ENCODE measurements at regions not wholly inside any gene's neighbourhood (a gene's known extent, or its start where the extent isn't known, plus 50 kb on each side); places are given as distances from the start of the nearest gene placed in this dataset.

DNA sequence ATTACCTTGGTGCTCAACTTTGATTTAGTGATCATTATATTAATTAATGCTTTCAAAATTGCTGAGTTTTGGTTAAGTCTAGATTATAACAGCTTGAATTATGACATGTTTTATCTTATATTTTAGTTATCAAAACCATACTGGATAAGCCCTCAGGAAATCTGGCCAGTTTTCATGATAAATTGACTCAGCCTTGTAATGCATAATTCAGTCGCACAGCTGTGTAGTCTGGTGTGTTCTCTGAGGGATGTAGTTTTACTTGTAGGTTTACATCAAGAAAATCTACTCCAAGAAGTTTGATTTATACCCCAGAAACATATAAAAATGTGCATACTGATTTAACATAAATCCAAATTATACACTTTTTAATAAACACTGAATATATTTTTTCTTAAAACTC, 477.5 kb downstream of the SPRY1 start:
- Histone ChIP-seq H3K27me3 (ENCODE audit: insufficient read depth) (no peaks in the 10 kb centered on the region), H3F3A (replicated peaks; ENCODE audit: insufficient read depth) (no peaks in the 10 kb centered on the region), H3K27ac (ENCODE audit: low read depth in 2 of 2, low read length in 1 of 2) (peak overlapping the region in 1 of 2 experiments; percentile 43; a peak in 1 of 4 replicates), H3K9ac (no peak overlapping the region), H3K4me2 (no peak overlapping the region), H2AFZ (ENCODE audit: low read depth) (no peak overlapping the region), H3K36me3 (replicated peaks in 1 of 2; ENCODE audit: control insufficient read depth in 1 of 2, insufficient read depth in 2 of 2, low read length in 1 of 2) (no peaks in the 10 kb centered on the region), H3K4me1 (ENCODE audit: control insufficient read depth in 1 of 2, insufficient read depth in 2 of 2, low read depth in 1 of 2, low read length in 1 of 2) (peaks cover 0 to 2% of the 10 kb centered on the region in 2 experiments; a peak in 1 of 4 replicates), H4K20me1 (ENCODE audit: insufficient read depth) (no peaks in the 10 kb centered on the region), H3K9me2 (no peaks in the 10 kb centered on the region), H3K9me3 (no peaks in the 10 kb centered on the region), H3K4me3 (ENCODE audit: low read depth in 2 of 2, low read length in 1 of 2) (no peak overlapping the region), H3K79me2 (ENCODE audit: insufficient read depth) (no peaks in the 10 kb centered on the region)
- peak; percentile 17 for DNase-seq
- no peak for TF ChIP-seq EZH2phosphoT487 (IDR thresholded peaks at IDR 0.05; ENCODE audit: borderline replicate concordance, low read depth)
- TF ChIP-seq RCOR1 (IDR thresholded peaks at IDR 0.05; ENCODE audit: low read length), result 0 out of 2 replicates have a peak, but pooled peaks have one; percentile 43
- peak in 1 of 2 experiments; percentile 80; a peak in 2 of 4 replicates for TF ChIP-seq EP300 (IDR thresholded peaks at IDR 0.05; ENCODE audit: borderline replicate concordance in 1 of 2, low read depth in 1 of 2, low read length in 1 of 2)
- no peak for TF ChIP-seq FOSL2 (IDR thresholded peaks at IDR 0.05; ENCODE audit: borderline replicate concordance, low read depth)
- TF ChIP-seq MXI1 (IDR thresholded peaks at IDR 0.05; ENCODE audit: low read depth, low read length), result no peak
- no peak for TF ChIP-seq POLR2AphosphoS5 (IDR thresholded peaks at IDR 0.05; ENCODE audit: low read depth, low read length)
- TF ChIP-seq, protein P1, sequence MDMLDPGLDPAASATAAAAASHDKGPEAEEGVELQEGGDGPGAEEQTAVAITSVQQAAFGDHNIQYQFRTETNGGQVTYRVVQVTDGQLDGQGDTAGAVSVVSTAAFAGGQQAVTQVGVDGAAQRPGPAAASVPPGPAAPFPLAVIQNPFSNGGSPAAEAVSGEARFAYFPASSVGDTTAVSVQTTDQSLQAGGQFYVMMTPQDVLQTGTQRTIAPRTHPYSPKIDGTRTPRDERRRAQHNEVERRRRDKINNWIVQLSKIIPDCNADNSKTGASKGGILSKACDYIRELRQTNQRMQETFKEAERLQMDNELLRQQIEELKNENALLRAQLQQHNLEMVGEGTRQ (IDR thresholded peaks at IDR 0.05; ENCODE audit: borderline replicate concordance, low read depth, low read length), result no peak
- TF ChIP-seq TCF12 (IDR thresholded peaks at IDR 0.05), result peak; percentile 11; the same call in 1 of the 2 replicates
- TF ChIP-seq GATA2 (CRISPR knock-in tag; IDR thresholded peaks at IDR 0.05), result peak; percentile 29; the same call in 1 of the 2 replicates
- ChIA-PET POLR2A (no interaction called here), CTCF (no interaction called here)
- WGBS (ENCODE audit: low lambda C conversion rate), result 67% methylated on average over 1 of the region's 1 CpG

DNA sequence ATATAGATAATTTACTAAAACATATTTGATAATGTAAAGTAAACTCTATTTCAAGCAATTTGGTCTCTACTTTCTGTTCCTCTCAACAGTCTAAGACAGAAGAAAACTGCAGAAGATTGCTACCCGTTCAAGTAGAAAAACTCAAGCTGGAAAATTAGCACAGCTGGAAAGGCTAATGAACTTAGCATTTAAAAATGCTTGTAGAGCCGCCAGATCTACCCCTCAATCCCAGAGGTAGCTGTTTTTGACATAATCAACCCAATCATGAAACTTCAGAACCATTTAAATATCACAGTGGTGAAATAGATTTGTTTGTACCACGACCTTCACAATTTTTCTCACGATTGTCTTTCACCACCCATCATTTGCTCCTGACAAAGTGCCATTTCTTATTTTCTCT, 479.5 kb downstream of the SPRY1 start:
- DNase-seq, result no peak
- H3K27me3 ChIP-seq (ENCODE audit: insufficient read depth), result no peaks in the 10 kb centered on the region
- peaks cover 0 to 2% of the 10 kb centered on the region in 2 experiments; a peak in 1 of 4 replicates for H3K4me1 ChIP-seq (ENCODE audit: control insufficient read depth in 1 of 2, insufficient read depth in 2 of 2, low read depth in 1 of 2, low read length in 1 of 2)
- H3K27ac ChIP-seq (ENCODE audit: low read depth in 2 of 2, low read length in 1 of 2), result no peak overlapping the region
- no peaks in the 10 kb centered on the region for H4K20me1 ChIP-seq (ENCODE audit: insufficient read depth)
- H3F3A ChIP-seq (replicated peaks; ENCODE audit: insufficient read depth), result no peaks in the 10 kb centered on the region
- H3K9me2 ChIP-seq, result no peaks in the 10 kb centered on the region
- no peak overlapping the region for H3K4me3 ChIP-seq (ENCODE audit: low read depth in 2 of 2, low read length in 1 of 2)
- no peak overlapping the region for H3K9ac ChIP-seq
- ChIA-PET POLR2A (no interaction called here), CTCF (interaction anchor here (1.2 kb wide), 2 partner anchors 20 to 386 kb away, joined by 3 to 4 read pairs; no protein-coding TSS in a partner anchor)
- no peak overlapping the region for H3K4me2 ChIP-seq
- WGBS (ENCODE audit: low lambda C conversion rate), result 72% methylated on average over 4 of the region's 4 CpGs
- H3K9me3 ChIP-seq, result no peaks in the 10 kb centered on the region
- H3K36me3 ChIP-seq (replicated peaks in 1 of 2; ENCODE audit: control insufficient read depth in 1 of 2, insufficient read depth in 2 of 2, low read length in 1 of 2), result no peaks in the 10 kb centered on the region
- TF ChIP-seq, protein P2, sequence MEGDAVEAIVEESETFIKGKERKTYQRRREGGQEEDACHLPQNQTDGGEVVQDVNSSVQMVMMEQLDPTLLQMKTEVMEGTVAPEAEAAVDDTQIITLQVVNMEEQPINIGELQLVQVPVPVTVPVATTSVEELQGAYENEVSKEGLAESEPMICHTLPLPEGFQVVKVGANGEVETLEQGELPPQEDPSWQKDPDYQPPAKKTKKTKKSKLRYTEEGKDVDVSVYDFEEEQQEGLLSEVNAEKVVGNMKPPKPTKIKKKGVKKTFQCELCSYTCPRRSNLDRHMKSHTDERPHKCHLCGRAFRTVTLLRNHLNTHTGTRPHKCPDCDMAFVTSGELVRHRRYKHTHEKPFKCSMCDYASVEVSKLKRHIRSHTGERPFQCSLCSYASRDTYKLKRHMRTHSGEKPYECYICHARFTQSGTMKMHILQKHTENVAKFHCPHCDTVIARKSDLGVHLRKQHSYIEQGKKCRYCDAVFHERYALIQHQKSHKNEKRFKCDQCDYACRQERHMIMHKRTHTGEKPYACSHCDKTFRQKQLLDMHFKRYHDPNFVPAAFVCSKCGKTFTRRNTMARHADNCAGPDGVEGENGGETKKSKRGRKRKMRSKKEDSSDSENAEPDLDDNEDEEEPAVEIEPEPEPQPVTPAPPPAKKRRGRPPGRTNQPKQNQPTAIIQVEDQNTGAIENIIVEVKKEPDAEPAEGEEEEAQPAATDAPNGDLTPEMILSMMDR (IDR thresholded peaks at IDR 0.05), result no peak
- TF ChIP-seq NFIC (IDR thresholded peaks at IDR 0.05; ENCODE audit: borderline replicate concordance), result no peak
- no peak for TF ChIP-seq MEF2A (IDR thresholded peaks at IDR 0.05; ENCODE audit: borderline replicate concordance, low read depth)
- no peak for TF ChIP-seq EP300 (IDR thresholded peaks at IDR 0.05; ENCODE audit: borderline replicate concordance in 1 of 2, low read depth in 1 of 2, low read length in 1 of 2)
- TF ChIP-seq FOXJ3 (CRISPR knock-in tag; IDR thresholded peaks at IDR 0.05), result no peak
- TF ChIP-seq, protein P3, sequence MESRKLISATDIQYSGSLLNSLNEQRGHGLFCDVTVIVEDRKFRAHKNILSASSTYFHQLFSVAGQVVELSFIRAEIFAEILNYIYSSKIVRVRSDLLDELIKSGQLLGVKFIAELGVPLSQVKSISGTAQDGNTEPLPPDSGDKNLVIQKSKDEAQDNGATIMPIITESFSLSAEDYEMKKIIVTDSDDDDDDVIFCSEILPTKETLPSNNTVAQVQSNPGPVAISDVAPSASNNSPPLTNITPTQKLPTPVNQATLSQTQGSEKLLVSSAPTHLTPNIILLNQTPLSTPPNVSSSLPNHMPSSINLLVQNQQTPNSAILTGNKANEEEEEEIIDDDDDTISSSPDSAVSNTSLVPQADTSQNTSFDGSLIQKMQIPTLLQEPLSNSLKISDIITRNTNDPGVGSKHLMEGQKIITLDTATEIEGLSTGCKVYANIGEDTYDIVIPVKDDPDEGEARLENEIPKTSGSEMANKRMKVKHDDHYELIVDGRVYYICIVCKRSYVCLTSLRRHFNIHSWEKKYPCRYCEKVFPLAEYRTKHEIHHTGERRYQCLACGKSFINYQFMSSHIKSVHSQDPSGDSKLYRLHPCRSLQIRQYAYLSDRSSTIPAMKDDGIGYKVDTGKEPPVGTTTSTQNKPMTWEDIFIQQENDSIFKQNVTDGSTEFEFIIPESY (IDR thresholded peaks at IDR 0.05; ENCODE audit: borderline replicate concordance, low read depth), result no peak
- no peak overlapping the region for H2AFZ ChIP-seq (ENCODE audit: low read depth)
- H3K79me2 ChIP-seq (ENCODE audit: insufficient read depth), result no peaks in the 10 kb centered on the region

All from SK-N-SH (cell line).